Stimulated activated CD4-positive, alpha-beta T cell treated with anti-CD3 and anti-CD28 coated beads, TNF-alpha, amount 100 ng/mL, for 24 hours (primary cell): ENCODE measurements at regions not wholly inside any gene's neighbourhood (a gene's known extent, or its start where the extent isn't known, plus 50 kb on each side); places are given as distances from the start of the nearest gene placed in this dataset.
"Not testable (repeated sequence)": the region's sequence is repeated elsewhere in the genome, so short reads cannot be mapped to it uniquely, and the experiment has no call there.

Experiments
- DNase-seq, 3 experiments: peaks; one replicate each; pipeline ENCODE4 v3.0.0-alpha.2; 2020; ENCODE audit warnings: low read depth in 3 of 3

DNA sequence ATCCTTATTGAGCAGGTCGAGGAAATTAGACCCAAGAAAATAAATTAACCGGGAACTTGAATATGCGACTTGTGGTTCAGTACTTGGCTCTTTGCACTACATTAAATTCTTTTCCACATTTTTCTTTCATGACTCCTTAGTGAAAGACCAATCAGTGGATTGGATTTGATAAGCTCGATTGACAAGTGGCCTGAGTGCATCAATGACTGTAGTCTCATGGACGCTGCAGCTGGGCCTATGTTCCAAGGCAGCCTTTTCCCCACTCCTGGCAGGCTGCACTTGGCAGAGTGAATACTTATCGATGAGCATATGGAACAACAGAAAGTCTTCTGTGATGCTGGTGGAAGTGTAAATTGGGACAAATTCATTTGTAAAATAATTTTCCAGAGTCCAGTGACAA lies 210.8 kb upstream of the EXOC2 start:
- DNase-seq, result no peak

DNA sequence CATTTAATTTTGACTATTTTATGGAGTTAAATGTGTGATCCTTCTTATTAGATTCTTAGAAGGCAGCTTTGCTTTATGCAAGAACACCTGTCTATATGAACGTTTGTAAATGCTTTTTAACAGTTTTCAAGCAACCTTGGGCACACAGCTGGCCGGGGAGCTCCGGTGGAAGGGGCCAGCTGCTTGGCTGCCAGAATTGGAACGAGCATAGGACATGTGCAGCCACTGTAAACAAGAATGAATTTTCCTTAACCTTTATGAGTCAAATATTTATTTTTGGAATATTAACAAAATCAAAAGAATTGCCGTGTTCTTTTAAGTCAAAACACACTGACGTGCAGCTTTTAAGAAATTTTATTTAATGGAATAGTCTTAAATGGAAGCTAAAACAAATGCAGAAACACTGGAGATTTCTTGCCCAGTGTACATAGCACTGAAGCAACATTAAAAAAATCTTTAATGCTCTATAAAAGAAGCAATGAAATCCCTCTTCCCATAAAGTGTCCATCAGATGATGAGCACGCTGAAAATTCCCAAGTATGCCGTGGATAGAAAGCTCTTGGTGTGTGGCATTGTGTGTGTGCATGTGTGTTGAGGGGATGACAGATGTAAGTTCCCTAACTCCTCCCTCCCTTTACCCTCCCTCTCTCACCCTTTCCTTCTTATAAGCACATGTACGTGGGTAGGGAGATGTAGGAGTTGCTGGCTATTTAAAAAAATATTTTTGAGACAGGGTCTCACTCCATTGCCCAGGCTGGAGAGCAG lies 208.9 kb upstream of the EXOC2 start:
- no peak for DNase-seq

- DNase-seq, result no peak
Observed at GRCh38 chr6:900716-901605, 208.0 kb upstream of the EXOC2 start.

- no peak for DNase-seq
Observed at GRCh38 chr6:897528-898207, 204.7 kb upstream of the EXOC2 start.

GRCh38 chr6:894274-894673 lies 201.3 kb upstream of the EXOC2 start:
- DNase-seq, result no peak

- DNase-seq, result no peak
Observed at GRCh38 chr6:890995-891394, 198.1 kb upstream of the EXOC2 start.

DNA sequence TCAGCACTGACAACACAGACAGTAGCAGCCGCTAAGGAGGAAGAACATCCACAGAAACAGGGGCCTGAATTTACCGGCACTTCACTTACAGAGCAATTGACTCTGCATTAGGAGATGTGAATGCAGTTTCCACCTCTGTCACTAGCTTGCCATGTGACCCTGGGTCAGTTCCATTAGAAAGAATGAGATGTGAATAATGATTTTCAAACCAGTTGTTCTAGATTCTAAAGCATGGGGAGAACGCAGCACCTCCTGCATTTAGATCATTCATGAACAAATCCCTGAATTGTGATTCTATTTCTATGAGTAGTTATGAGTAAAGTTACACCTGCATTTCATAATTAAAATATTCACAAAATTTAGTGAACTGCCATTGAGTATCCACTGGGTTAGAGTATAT lies 197.3 kb upstream of the EXOC2 start:
- no peak for DNase-seq

GRCh38 chr6:887583-888235 lies 194.8 kb upstream of the EXOC2 start:
- DNase-seq, result no peak

DNA sequence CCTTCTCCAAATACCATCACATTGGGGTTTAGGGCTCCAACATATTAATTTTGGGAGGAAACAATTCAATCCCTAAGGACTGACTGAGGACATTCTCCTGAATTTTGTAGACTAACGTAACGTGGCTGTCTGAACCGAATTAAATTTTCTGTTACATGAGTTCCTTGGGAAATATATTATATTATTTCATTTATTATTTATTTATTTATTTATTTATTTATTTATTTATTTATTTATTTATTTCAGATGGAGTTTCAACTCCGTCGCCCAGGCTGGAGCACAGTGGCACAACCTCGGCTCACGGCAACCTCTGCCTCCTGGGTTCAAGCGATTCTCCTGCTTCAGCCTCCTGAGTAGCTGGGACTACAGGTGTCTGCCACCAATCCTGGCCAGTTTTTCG lies 193.2 kb upstream of the EXOC2 start:
- DNase-seq, result not testable (repeated sequence)

DNA sequence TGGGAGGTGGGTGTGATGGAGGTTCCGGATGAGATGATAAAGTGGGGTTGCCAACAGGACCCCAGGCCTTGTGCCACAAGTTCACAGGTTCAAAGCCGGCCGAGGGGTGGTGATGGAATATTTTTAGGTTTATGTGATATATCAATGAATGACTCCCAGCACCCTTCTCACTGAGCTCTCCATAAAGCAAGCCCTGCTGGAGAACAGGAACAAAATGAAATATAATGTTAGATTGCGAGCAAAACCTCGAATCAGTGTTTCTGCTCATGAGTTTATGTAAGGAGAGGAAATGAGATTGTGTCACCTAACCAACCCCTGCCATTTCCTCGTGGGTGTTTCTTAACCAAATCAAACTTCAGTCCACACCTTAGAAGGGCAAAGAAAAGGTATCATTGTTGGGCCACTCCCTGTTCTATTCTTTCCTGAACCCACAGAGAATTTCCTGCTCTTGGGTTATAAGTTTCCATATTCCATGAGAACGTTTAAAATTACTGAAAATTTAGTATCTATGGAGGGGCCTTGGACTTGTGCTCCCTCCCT lies 192.2 kb upstream of the EXOC2 start:
- no peak for DNase-seq

GRCh38 chr6:884570-884969 lies 191.6 kb upstream of the EXOC2 start:
- DNase-seq, result no peak

DNA sequence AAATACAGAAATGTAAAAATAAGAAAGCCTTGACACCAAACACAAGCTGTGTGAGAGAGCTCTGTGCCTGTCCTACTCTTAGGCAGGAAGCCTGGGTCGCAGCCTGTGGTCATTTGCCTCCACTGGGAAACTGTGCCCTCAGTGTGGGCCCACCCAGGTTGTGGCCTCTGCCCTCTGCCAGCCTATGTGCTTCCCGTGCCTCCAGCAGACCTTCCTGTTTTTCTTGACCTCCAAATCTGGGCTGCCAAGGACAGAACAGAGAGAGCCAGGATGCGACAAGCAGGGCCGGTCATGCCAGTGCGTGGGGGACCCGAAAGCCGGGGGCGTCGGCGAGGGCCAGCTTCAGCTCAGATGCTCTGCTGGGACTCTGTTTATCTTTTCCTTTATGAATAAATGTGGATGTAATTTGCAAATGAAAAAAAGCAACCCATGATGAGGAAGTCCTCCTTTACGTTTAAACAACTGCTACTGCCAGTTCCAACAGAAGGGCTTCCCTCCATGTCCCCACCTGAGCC lies 189.2 kb upstream of the EXOC2 start:
- no peak for DNase-seq

GRCh38 chr6:878179-878578 lies 185.2 kb upstream of the EXOC2 start:
- no peak for DNase-seq

- no peak for DNase-seq
Observed at GRCh38 chr6:875012-875411, 182.1 kb upstream of the EXOC2 start.

GRCh38 chr6:872570-873125 lies 179.7 kb upstream of the EXOC2 start:
- no peak for DNase-seq

- no peak for DNase-seq
Observed at GRCh38 chr6:871503-871902, 178.6 kb upstream of the EXOC2 start.

- no peak for DNase-seq
Observed at GRCh38 chr6:870096-870495, 177.2 kb upstream of the EXOC2 start.

GRCh38 chr6:868201-868600 lies 175.3 kb upstream of the EXOC2 start:
- no peak for DNase-seq

DNA sequence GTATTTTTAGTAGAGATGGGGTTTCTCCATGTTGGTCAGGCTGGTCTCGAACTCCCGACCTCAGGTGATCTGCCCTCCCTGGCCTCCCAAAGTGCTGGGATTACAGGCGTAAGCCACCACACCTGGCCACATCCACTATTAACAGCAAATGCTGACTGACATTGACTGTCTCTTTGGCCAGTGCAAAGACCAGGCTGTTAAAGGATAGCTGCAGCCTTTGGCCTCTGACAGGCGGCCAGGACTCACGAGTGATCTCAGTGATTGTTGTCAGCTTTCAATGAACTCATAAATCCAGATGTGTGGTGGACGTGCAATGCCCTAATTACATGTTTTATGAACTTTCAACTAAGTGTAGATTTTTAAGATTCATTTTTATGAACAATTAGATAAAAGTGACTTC lies 174.4 kb upstream of the EXOC2 start:
- no peak for DNase-seq

- no peak for DNase-seq
Observed at GRCh38 chr6:866316-866715, 173.4 kb upstream of the EXOC2 start.

DNA sequence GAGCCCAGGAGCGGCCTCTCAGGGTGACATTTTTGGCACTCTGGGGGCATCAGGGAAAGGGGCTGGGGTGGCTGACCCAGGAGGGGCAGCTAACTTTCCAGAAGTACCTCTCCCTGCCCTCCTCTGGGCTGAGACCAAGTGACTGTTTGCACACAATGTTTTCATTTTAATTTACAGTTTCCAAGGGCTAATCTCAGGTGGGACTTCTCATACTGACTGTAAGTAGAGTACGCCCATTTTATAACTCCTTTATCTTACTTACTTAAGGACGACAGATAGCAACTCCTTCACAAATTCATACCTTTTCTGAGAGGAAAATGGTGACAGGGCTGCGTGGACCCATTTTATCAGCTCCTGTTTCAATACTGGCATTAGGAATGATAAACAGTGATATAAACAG lies 172.9 kb upstream of the EXOC2 start:
- DNase-seq, result no peak
